AG08396 (cell line): ENCODE measurements at regions not wholly inside any gene's neighbourhood (a gene's known extent, or its start where the extent isn't known, plus 50 kb on each side); places are given as distances from the start of the nearest gene placed in this dataset.
A peak's percentile ranks its signal among the peaks of the same experiment; 100 is the strongest.

Experiments
- DNase-seq: peaks from one replicate; pipeline ENCODE4 v3.0.0; 2012; ENCODE audit warnings: low spot score, mixed read lengths

GRCh38 chr2:195410074-195410671 lies 246.9 kb upstream of the SLC39A10 start:
- DNase-seq, result no peak

- no peak for DNase-seq
Observed at GRCh38 chr2:195408811-195409210, 248.2 kb upstream of the SLC39A10 start.

- no peak for DNase-seq
Observed at GRCh38 chr2:195408196-195408595, 248.8 kb upstream of the SLC39A10 start.

- no peak for DNase-seq
Observed at GRCh38 chr2:195407783-195408182, 249.2 kb upstream of the SLC39A10 start.

GRCh38 chr2:195406886-195407603 lies 250.0 kb upstream of the SLC39A10 start:
- no peak for DNase-seq

- no peak for DNase-seq
Observed at GRCh38 chr2:195404651-195405050, 252.4 kb upstream of the SLC39A10 start.

GRCh38 chr2:195396479-195396878 lies 260.5 kb upstream of the SLC39A10 start:
- no peak for DNase-seq

- no peak for DNase-seq
Observed at GRCh38 chr2:195395362-195395761, 261.7 kb upstream of the SLC39A10 start.

- no peak for DNase-seq
Observed at GRCh38 chr2:195392446-195393336, 264.3 kb upstream of the SLC39A10 start.

- DNase-seq, result no peak
Observed at GRCh38 chr2:195390686-195391321, 266.2 kb upstream of the SLC39A10 start.

GRCh38 chr2:195388028-195388427 lies 269.0 kb upstream of the SLC39A10 start:
- no peak for DNase-seq

GRCh38 chr2:195382186-195382585 lies 274.8 kb upstream of the SLC39A10 start:
- DNase-seq, result no peak

GRCh38 chr2:195370167-195370943 lies 286.7 kb upstream of the SLC39A10 start:
- no peak for DNase-seq

GRCh38 chr2:195369218-195369587 lies 287.8 kb upstream of the SLC39A10 start:
- no peak for DNase-seq

- no peak for DNase-seq
Observed at GRCh38 chr2:195368249-195369217, 288.5 kb upstream of the SLC39A10 start.

- no peak for DNase-seq
Observed at GRCh38 chr2:195367809-195368208, 289.2 kb upstream of the SLC39A10 start.

GRCh38 chr2:195364015-195364965 lies 292.7 kb upstream of the SLC39A10 start:
- DNase-seq, result peak; percentile 9

- peak; percentile 25 for DNase-seq
Observed at GRCh38 chr2:195363496-195363895, 293.5 kb upstream of the SLC39A10 start.

- DNase-seq, result no peak
Observed at GRCh38 chr2:195360242-195360641, 296.8 kb upstream of the SLC39A10 start.
